Mesothelial cell of epicardium (in vitro differentiated cells): ENCODE measurements at regions not wholly inside any gene's neighbourhood (a gene's known extent, or its start where the extent isn't known, plus 50 kb on each side); places are given as distances from the start of the nearest gene placed in this dataset.
A peak's percentile ranks its signal among the peaks of the same experiment; 100 is the strongest.

Experiments used
- DNase-seq, 2 experiments: peaks; one replicate each; pipeline ENCODE4 v3.0.0; 2021; ENCODE audit warnings: low spot score in 2 of 2; ENCODE audit not compliant: unreplicated experiment in 2 of 2
- H3K27ac Mint-ChIP-seq: 2 replicates; pipeline ENCODE4 v1.8.0; 2021; ENCODE audit warnings: mixed read lengths
- H3K27me3 Mint-ChIP-seq: 2 replicates; pipeline ENCODE4 v1.8.0; 2021; ENCODE audit warnings: low read depth, mixed read lengths
- H3K36me3 Mint-ChIP-seq: 2 replicates; pipeline ENCODE4 v1.8.0; 2021; ENCODE audit warnings: mixed read lengths
- H3K4me1 Mint-ChIP-seq: 2 replicates; pipeline ENCODE4 v1.8.0; 2021; ENCODE audit warnings: mixed read lengths
- H3K4me3 Mint-ChIP-seq: 2 replicates; pipeline ENCODE4 v1.8.0; 2021; ENCODE audit warnings: mild to moderate bottlenecking, moderate library complexity, mixed read lengths
- H3K9me3 Mint-ChIP-seq: 2 replicates; pipeline ENCODE4 v1.8.0; 2021; ENCODE audit warnings: mixed read lengths
- CTCF ChIP-seq: fragments of 200-600 bp; sonication (generic); IDR thresholded peaks from one replicate; pipeline ENCODE4 v1.5.0; 2021; ENCODE audit warnings: antibody characterized with exemption; ENCODE audit not compliant: unreplicated experiment

- Mint-ChIP-seq H3K9me3 (peaks cover 22% of the 10 kb centered on the region), H3K27me3 (no peaks in the 10 kb centered on the region), H3K4me3 (no peak overlapping the region), H3K36me3 (no peaks in the 10 kb centered on the region), H3K4me1 (peaks cover 9% of the 10 kb centered on the region), H3K27ac (peak overlapping the region; percentile 35)
- no peak for TF ChIP-seq CTCF
- no peak for DNase-seq
Observed at GRCh38 chr4:117783716-117784115, 250.6 kb upstream of the NDST3 start.

- Mint-ChIP-seq H3K4me3 (no peak overlapping the region), H3K36me3 (no peaks in the 10 kb centered on the region), H3K27ac (no peak overlapping the region), H3K4me1 (peaks cover 9% of the 10 kb centered on the region), H3K9me3 (peaks cover 22% of the 10 kb centered on the region), H3K27me3 (no peaks in the 10 kb centered on the region)
- DNase-seq, result no peak
- TF ChIP-seq CTCF, result no peak
Observed at GRCh38 chr4:117784266-117784665, 250.0 kb upstream of the NDST3 start.

- H3K27me3 Mint-ChIP-seq, result no peaks in the 10 kb centered on the region
- no peaks in the 10 kb centered on the region for H3K36me3 Mint-ChIP-seq
- no peak for TF ChIP-seq CTCF
- H3K9me3 Mint-ChIP-seq, result peaks cover 22% of the 10 kb centered on the region
- H3K4me3 Mint-ChIP-seq, result no peak overlapping the region
- peaks cover 9% of the 10 kb centered on the region for H3K4me1 Mint-ChIP-seq
- H3K27ac Mint-ChIP-seq, result no peak overlapping the region
- no peak for DNase-seq
Observed at GRCh38 chr4:117786566-117786965, 247.7 kb upstream of the NDST3 start.

GRCh38 chr4:117793845-117794480 is 240.3 kb upstream of the NDST3 start:
- H3K27me3 Mint-ChIP-seq, result no peaks in the 10 kb centered on the region
- H3K4me3 Mint-ChIP-seq, result no peak overlapping the region
- no peak for TF ChIP-seq CTCF
- DNase-seq, result no peak
- H3K4me1 Mint-ChIP-seq, result peaks cover 48% of the 10 kb centered on the region
- no peaks in the 10 kb centered on the region for H3K9me3 Mint-ChIP-seq
- H3K36me3 Mint-ChIP-seq, result no peaks in the 10 kb centered on the region
- peak overlapping the region; percentile 76 for H3K27ac Mint-ChIP-seq

GRCh38 chr4:117796677-117797076 is 237.6 kb upstream of the NDST3 start:
- H3K36me3 Mint-ChIP-seq, result no peaks in the 10 kb centered on the region
- H3K27ac Mint-ChIP-seq, result no peak overlapping the region
- no peak for DNase-seq
- TF ChIP-seq CTCF, result no peak
- H3K27me3 Mint-ChIP-seq, result no peaks in the 10 kb centered on the region
- peaks cover 66% of the 10 kb centered on the region for H3K4me1 Mint-ChIP-seq
- no peaks in the 10 kb centered on the region for H3K9me3 Mint-ChIP-seq
- H3K4me3 Mint-ChIP-seq, result no peak overlapping the region

GRCh38 chr4:117800636-117801035 is 233.7 kb upstream of the NDST3 start:
- Mint-ChIP-seq H3K9me3 (peaks cover 10% of the 10 kb centered on the region), H3K27me3 (no peaks in the 10 kb centered on the region), H3K4me3 (no peak overlapping the region), H3K27ac (no peak overlapping the region), H3K36me3 (no peaks in the 10 kb centered on the region), H3K4me1 (peaks cover 37% of the 10 kb centered on the region)
- no peak for DNase-seq
- no peak for TF ChIP-seq CTCF
